Panc1 (cell line): ENCODE measurements at regions not wholly inside any gene's neighbourhood (a gene's known extent, or its start where the extent isn't known, plus 50 kb on each side); places are given as distances from the start of the nearest gene placed in this dataset.

Source experiments
- ATAC-seq: fragments of 200-7000 bp; cut with Tn5 transposase; 2 replicates; pipeline ENCODE4 v1.9.1; 2020; ENCODE audit warnings: mild to moderate bottlenecking, moderate library complexity
- BruUV-seq: library from RNA; stranded (reverse); fragments of 400-500 nt; replicated peaks from 2 replicates; lab custom pipeline; 2021; lab: Mats Ljungman, UMichigan
- CTCF ChIA-PET: fragments of 300-600 bp; sonication (Branson Sonifier 250); formaldehyde crosslinking; loops from one replicate; lab custom pipeline; 2022; ENCODE audit warnings: antibody characterized with exemption; lab: Charles Lee
- POLR2A ChIA-PET: fragments of 300-600 bp; sonication (Branson Sonifier 250); formaldehyde crosslinking; loops from one replicate; lab custom pipeline; 2022; ENCODE audit warnings: antibody characterized with exemption; lab: Charles Lee
- DNase-seq: peaks from one replicate; pipeline ENCODE4 v3.0.0-alpha.2; 2010; ENCODE audit warnings: low read depth, low spot score
- H3K27ac ChIP-seq: 2 replicates; pipeline ENCODE4 v1.5.1; 2011; ENCODE audit warnings: mild to moderate bottlenecking, low read length, inconsistent platforms
- H3K27me3 ChIP-seq: fragments of 200-500 bp; sonication (Bioruptor generic); 2 replicates; pipeline ENCODE4 v1.6.0; 2014; ENCODE audit warnings: low read length, inconsistent platforms; ENCODE audit not compliant: control insufficient read depth, insufficient read depth
- H3K36me3 ChIP-seq: fragments of 200-500 bp; sonication (Bioruptor generic); 2 replicates; pipeline ENCODE4 v1.5.1; 2014; ENCODE audit warnings: inconsistent platforms, mild to moderate bottlenecking, low read length, moderate library complexity; ENCODE audit not compliant: control insufficient read depth, insufficient read depth
- H3K4me1 ChIP-seq: 2 replicates; pipeline ENCODE4 v1.5.1; 2011; ENCODE audit warnings: inconsistent platforms, mild to moderate bottlenecking, low read length, moderate library complexity; ENCODE audit not compliant: control insufficient read depth, insufficient read depth
- H3K4me3 ChIP-seq, 2 experiments: 2 replicates each; pipeline ENCODE4 v1.5.1; 2011 to 2012; ENCODE audit warnings: low read depth in 2 of 2, low read length in 2 of 2, mild to moderate bottlenecking in 2 of 2, inconsistent platforms in 1 of 2, moderate library complexity in 1 of 2
- H3K9me3 ChIP-seq: fragments of 200-500 bp; sonication (Bioruptor generic); 2 replicates; pipeline ENCODE4 v1.5.1; 2014; ENCODE audit warnings: low read depth, mild to moderate bottlenecking, inconsistent platforms, low read length, moderate library complexity; ENCODE audit not compliant: control insufficient read depth, insufficient read depth
- CTCF ChIP-seq: fragments of 450-650 bp; IDR thresholded peaks from 2 replicates; pipeline ENCODE4 v1.5.1; 2017; ENCODE audit warnings: mild to moderate bottlenecking
- POLR2AphosphoS5 ChIP-seq: IDR thresholded peaks from 2 replicates; pipeline ENCODE4 v1.6.1; 2012; ENCODE audit warnings: mild to moderate bottlenecking, low read depth, low read length, moderate library complexity
- REST ChIP-seq, 2 experiments: IDR thresholded peaks; 2 replicates each; pipeline ENCODE4 v1.6.1; 2011 to 2012; ENCODE audit warnings: low read depth in 2 of 2, control low read depth in 1 of 2, low read length in 1 of 2, mild to moderate bottlenecking in 1 of 2, moderate library complexity in 1 of 2; ENCODE audit not compliant: insufficient read depth in 1 of 2
- SIN3A ChIP-seq: IDR thresholded peaks from 2 replicates; pipeline ENCODE4 v1.6.1; 2012; ENCODE audit warnings: low read depth, mild to moderate bottlenecking, low read length, moderate library complexity, borderline replicate concordance; ENCODE audit not compliant: insufficient read depth
- TCF7L2 ChIP-seq: IDR thresholded peaks from 2 replicates; pipeline ENCODE4 v1.6.1; 2011; ENCODE audit warnings: mild to moderate bottlenecking, low read depth, low read length, inconsistent platforms
- in situ Hi-C: cut with HindIII; loops from 2 replicates; pipeline ENCODE4 v1.10.0; 2016; ENCODE audit warnings: low sequenced_read_pairs, low pct_unique_long_range_greater_than_20kb
- intact Hi-C: fragments of 100-400 bp; cut with micrococcal nuclease; formaldehyde crosslinking; loops from one replicate; pipeline ENCODE4 v1.10.0; 2022; ENCODE audit not compliant: unreplicated experiment

GRCh38 chr10:26380815-26381214 lies 57.3 kb upstream of the APBB1IP start:
- DNase-seq (no peak), ATAC-seq (no peak)
- intact Hi-C loops, result no loop called here
- H3K36me3 ChIP-seq, result no peaks in the 10 kb centered on the region
- in situ Hi-C loops, result no loop called here
- ChIA-PET CTCF (no interaction called here), POLR2A (no interaction called here)
- no peak overlapping the region for H3K4me3 ChIP-seq
- no TSS peak for BruUV-seq
- H3K9me3 ChIP-seq, result no peaks in the 10 kb centered on the region
- no peak overlapping the region for H3K27ac ChIP-seq
- no peaks in the 10 kb centered on the region for H3K27me3 ChIP-seq
- no peak for TF ChIP-seq POLR2AphosphoS5
- TF ChIP-seq CTCF, result no peak
- no peaks in the 10 kb centered on the region for H3K4me1 ChIP-seq

- ChIA-PET POLR2A (no interaction called here), CTCF (no interaction called here)
- no peak for TF ChIP-seq REST (IDR thresholded peaks at IDR 0.05; ENCODE audit: insufficient read depth in 1 of 2, low read depth in 2 of 2, low read length in 1 of 2)
- TF ChIP-seq POLR2AphosphoS5, result no peak
- TF ChIP-seq CTCF, result no peak
- TF ChIP-seq SIN3A, result no peak
- TF ChIP-seq TCF7L2, result no peak
- intact Hi-C loops, result no loop called here
- no peak overlapping the region for H3K27ac ChIP-seq
- no peaks in the 10 kb centered on the region for H3K27me3 ChIP-seq
- no peaks in the 10 kb centered on the region for H3K4me1 ChIP-seq
- no peak for DNase-seq
- no peaks in the 10 kb centered on the region for H3K36me3 ChIP-seq
- no peaks in the 10 kb centered on the region for H3K9me3 ChIP-seq
- no peak overlapping the region for H3K4me3 ChIP-seq
- in situ Hi-C loops, result no loop called here
- BruUV-seq, result no TSS peak
- no peak for ATAC-seq
Observed at GRCh38 chr10:26381986-26382385, 56.2 kb upstream of the APBB1IP start.

- no peaks in the 10 kb centered on the region for H3K4me1 ChIP-seq
- no peaks in the 10 kb centered on the region for H3K9me3 ChIP-seq
- TF ChIP-seq REST (IDR thresholded peaks at IDR 0.05; ENCODE audit: insufficient read depth in 1 of 2, low read depth in 2 of 2, low read length in 1 of 2) (no peak), SIN3A (no peak), CTCF (no peak), POLR2AphosphoS5 (no peak), TCF7L2 (no peak)
- CTCF ChIA-PET, result no interaction called here
- in situ Hi-C loops, result no loop called here
- no TSS peak for BruUV-seq
- ATAC-seq (no peak), DNase-seq (no peak)
- no peaks in the 10 kb centered on the region for H3K27me3 ChIP-seq
- no peak overlapping the region for H3K27ac ChIP-seq
- intact Hi-C loops, result no loop called here
- no peak overlapping the region for H3K4me3 ChIP-seq
- POLR2A ChIA-PET, result no interaction called here
- no peaks in the 10 kb centered on the region for H3K36me3 ChIP-seq
Observed at GRCh38 chr10:26384600-26384999, 53.5 kb upstream of the APBB1IP start.
